Stimulated activated CD8-positive, alpha-beta memory T cell treated with anti-CD3 and anti-CD28 coated beads, Interleukin-7, amount 100 ng/mL, for 1 hour (primary cell): ENCODE measurements at regions not wholly inside any gene's neighbourhood (a gene's known extent, or its start where the extent isn't known, plus 50 kb on each side); places are given as distances from the start of the nearest gene placed in this dataset.

Experiments
- DNase-seq, 2 donors: peaks; one replicate each; pipeline ENCODE4 v3.0.0-alpha.2; 2020; ENCODE audit warnings: low read depth in 2 of 2

GRCh38 chr2:129778584-129778877, 200.9 kb upstream of the RAB6C start:
- DNase-seq, result no peak

DNA sequence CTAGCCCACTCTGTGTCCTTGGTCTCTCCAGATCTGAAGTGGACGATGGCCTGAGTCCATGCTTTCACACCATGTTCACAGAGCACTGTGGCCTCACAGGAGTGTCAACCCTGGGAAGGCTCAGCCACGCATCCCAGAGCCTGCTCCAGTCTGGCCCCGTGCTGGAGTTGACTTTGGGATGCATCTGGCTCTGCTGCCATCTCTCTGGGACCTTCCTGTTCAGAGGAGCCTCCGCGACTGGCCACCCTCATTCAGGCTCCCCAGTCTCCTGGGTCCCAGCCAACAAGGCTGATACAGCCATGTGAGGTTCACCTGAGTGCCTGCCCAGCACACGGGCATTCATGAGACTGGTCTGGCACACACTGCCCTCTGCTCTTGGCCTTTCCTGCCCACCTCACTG, 199.7 kb upstream of the RAB6C start:
- DNase-seq, result no peak

DNA sequence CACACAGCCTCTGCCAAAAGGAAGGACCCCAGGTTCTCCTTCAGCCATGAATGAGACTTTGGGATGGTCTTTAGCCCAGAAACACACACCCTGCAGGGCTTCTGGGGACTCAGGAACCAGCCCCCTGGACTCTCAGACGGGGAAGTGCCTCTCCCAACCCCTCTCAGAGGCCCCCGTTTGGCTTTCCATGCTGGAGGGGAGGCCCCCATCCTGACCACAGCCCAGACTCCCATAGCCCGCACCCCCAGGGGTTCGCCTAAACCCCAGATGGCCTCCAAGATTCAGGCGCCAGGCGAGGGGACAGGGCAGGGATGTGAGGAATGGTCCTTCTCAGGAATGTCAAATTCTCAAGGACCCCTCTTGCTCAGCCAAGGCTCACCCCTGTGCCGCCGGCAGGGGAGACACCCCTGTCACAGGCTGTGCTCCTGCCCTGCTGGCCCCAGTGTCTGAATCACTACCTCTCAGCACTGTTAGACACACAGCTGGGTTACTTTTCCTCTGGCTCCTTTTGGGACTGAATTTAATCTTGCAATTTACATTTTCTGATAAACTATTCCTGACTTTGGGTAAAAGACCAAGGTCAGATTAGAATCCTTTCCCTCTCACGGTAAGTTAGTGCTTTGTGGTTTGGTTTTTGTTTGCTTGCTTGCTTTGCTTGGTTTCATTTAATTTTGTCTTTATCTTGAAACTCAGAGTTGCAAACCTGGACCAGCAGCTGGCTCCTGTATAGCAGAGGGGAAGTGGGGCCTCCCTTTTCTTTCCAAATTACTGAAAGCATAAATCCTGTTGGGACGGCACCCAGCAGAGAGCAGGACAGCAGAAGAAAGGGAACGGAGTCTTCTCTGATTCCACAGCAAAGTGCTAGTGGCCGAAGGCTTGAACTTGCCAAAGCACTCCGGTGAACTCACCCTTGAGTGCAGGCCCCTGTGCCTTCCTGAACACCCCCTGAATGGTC, 198.9 kb upstream of the RAB6C start:
- DNase-seq, result no peak

DNA sequence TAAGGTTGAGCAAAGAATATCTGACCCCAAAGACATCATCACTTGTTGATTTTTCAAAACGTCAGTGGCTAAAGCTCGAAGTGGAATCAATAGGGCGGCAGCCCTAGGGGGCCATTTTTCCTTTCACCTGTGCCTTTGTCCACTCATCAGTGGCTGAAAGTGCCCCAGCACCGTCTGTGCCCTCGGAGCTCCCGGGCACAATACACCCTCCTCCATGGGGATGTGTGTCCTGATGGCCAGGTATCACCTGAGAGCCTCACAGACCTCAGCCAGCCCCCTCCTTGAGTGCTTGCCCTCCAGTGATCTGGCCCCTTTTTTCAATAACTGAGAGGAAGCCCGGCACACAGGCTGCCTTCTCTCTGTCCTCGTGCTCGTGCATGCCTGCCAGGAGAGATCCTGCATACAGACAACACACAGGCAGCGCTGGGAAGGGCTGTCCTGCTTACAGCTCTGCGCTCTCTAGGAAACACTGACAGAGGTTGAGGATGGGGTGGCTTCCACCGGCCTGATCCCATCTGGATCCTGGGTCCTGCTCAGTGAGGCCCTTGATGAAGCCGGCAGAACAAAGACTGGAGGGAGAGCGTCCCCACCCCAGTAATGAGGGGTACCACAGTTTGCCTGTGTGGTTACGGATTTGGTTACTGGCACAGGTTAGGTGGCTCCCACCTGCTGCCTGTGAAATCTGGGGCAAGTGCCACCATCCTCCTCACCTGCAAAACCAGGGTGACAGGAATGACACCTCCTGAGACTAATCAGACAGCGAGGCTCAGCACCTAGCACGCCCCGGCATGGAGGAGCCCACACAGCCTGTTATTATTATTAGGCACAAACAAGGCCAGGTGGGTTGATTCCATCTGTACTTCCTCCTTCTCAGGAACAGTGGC, 197.5 kb upstream of the RAB6C start:
- no peak for DNase-seq

GRCh38 chr2:129782633-129782990, 196.9 kb upstream of the RAB6C start:
- no peak for DNase-seq

GRCh38 chr2:129784486-129784885, 195.0 kb upstream of the RAB6C start:
- DNase-seq, result no peak

- DNase-seq, result no peak
Measured at GRCh38 chr2:129791712-129792111, 187.8 kb upstream of the RAB6C start.

GRCh38 chr2:129793431-129793902, 186.0 kb upstream of the RAB6C start:
- no peak for DNase-seq

GRCh38 chr2:129794116-129794515, 185.3 kb upstream of the RAB6C start:
- DNase-seq, result no peak

DNA sequence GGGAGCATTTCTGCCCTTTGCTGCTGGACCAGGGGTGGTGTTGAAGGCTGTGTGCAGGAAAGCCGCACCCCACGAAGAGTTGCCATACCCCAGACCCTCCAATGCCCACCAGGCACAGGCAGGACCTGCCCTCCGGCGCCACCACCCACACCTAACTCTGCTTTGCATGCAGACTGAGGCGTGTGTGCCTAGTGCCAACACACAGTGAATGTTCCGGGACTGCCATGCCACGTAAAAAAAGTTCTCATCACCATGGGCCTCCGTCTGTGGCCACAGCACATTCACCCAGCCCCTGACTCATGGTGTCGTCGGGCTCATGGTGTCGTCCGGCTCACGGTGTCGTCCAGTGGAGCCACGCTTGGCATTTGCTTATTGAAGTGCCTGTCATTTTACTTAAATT, 184.9 kb upstream of the RAB6C start:
- DNase-seq, result no peak

DNA sequence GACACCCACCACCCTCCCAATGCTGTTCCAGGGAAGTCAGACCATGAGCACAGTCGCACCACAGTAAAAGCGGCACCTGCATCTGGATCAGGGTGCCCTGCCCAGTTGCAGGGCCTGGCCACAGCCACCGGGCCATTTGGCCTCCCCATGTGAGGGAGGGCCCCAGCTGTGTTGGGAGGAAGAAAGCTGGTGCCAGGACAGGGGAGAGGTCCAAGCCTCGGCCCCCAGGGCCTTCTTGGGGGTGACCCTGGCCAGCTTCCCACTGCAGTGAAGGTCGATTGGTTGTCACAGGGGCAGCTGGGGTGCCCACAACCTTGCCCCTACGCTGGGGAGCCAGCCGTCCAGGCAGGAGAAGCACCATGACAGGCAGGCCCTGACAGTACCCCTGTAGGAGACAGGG, 183.2 kb upstream of the RAB6C start:
- DNase-seq, result no peak

DNA sequence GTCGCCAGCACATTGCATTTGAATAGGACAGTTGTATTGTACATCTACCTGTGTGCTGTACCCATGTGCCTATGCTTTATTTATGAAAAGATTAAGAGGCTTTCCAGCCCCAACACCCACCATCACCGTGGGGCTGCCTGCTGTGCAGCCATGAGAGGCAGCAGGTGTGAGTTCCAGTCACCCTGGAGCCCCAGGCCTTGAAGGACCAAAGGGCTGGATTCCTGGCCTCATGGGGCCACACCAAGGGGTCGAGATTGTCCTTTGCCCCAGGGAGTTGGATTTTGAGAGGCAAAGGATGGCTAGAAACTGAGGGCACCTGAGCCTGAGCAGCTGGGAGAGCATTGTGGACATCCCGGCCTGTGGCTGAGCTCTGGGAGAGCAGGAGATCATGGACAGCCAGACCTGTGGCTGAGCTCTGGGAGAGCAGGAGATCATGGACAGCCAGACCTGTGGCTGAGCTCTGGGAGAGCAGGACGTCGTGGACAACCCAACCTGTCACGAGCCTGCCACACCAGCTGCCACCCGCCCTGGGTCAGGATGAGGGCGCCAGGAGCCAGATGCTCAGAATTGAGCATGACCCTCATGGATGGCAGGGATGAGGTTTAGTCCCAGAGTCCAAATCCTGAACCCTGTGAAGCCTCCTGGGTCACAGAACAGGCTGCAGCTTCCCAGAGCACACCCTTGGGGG, 182.5 kb upstream of the RAB6C start:
- no peak for DNase-seq

DNA sequence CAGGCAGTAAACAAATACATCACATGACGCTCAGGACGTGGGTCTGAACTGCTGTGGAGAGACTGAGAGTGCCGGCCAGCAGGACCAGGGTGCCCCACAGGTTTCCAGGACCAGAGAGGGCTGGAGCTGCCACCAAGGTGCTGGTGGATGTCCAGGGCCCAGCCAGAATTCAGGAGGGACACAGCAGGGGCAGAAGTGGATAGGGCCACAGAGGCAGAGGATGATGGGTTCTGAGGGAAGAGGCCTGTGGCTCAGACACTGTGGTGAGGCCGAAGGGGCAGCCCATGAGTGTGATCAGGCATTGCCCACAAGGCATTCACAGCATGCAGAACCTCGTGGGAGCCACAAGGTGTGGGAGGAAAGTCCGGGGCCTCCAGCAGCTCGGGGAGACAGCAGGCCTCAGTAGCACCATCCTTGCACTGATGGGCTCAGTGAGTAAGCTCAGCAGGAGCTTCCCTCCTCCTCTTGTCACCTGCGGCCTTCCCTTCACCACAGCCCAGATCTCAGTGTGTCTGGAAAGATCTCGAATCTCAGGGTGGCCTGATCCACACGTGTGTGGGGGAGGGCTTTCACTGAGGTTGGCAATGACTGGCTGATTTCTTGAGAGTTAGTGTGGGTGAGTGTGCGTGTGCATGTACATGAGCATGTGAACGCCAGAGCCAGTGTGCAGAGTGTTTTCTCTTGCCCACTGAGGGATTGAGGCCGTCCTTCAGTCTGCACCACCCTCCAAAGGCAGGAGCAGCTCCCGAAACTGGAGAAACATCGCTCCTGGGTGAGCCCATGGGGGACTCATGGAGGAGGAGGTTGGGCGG, 181.8 kb upstream of the RAB6C start:
- DNase-seq, result no peak

DNA sequence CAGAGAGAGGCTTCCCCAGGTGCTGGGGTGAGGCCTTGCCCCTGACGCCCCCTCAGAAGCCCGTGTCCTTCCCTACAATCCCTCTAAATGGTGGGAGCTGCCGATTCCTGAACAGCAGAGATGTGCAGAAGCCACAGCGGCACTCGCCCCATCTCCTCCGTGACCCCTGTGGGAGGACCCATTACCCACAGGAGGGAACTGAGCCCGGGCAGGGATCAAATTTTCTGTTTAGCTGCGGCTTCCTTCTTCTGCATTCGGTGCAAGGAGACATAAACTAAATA, 181.2 kb upstream of the RAB6C start:
- no peak for DNase-seq

DNA sequence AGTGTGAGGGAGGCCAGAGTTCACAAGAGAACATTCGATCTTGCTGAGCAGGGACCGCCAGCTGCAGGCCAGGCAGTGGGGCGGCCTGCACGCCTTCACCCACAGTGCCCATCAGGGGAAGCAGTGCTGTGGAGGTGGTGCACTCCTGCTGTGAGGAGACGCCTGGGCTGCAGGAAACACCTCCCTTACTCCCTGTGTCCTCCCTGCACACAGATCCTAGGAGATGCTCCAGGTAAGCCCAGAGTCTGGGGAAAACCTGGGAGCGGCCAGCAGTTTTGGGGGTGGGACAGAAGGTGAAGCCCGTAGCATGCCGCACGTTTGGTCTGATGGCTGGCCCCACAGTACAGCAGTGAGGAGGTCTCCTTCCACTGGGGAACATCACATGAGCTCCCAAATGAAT, 180.8 kb upstream of the RAB6C start:
- DNase-seq, result no peak

- no peak for DNase-seq
Measured at GRCh38 chr2:129799036-129799958, 180.2 kb upstream of the RAB6C start.

GRCh38 chr2:129800285-129800684, 179.2 kb upstream of the RAB6C start:
- DNase-seq, result no peak

- DNase-seq, result no peak
Measured at GRCh38 chr2:129800686-129801085, 178.8 kb upstream of the RAB6C start.

DNA sequence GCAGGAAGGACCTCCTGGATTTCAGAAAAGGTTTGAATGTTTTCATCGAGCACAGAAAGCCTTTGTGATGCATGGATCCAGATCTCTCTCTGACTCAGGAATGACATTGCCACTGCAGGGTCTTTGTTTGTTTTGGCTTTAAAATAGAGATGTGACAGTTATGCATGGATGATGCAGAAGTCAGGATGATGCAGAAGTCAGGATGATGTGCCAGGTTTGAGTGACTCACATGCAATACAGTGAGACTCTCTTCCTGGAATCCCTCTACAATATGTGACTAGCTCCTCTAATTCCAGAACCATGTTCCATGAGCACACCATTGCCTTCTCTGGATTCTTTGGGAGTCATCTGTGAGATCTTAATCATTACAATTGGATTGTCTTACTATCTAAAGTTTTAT, 177.9 kb upstream of the RAB6C start:
- no peak for DNase-seq

DNA sequence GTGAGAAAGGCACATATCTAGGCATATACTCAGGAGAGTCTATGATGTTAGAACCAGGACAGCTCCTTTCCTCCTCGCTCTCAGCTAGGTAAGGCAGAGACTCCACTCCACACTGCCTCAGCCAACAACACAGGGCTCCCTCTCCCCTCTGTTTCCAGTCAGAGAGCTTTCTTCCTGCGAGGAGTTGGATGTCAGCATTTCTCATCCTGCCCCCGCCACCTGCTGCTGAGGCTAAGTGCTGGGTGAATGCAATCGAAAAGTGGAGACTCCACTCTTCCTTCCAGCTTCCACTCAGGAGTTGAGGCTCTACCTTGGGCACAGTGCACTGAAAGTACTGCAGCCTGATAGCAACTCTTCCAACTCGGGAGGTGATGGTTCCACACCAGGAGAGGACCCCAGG, 177.2 kb upstream of the RAB6C start:
- no peak for DNase-seq

- no peak for DNase-seq
Measured at GRCh38 chr2:129803032-129803431, 176.4 kb upstream of the RAB6C start.
